ENCODE measurements at regions not wholly inside any gene's neighbourhood (a gene's known extent, or its start where the extent isn't known, plus 50 kb on each side); places are given as distances from the start of the nearest gene placed in this dataset.

GRCh38 chr16:50863644-50864144 is 121.8 kb downstream of the CYLD start:
- Histone ChIP-seq H2BK12ac (ENCODE audit: low read depth, low read length) (0 out of 2 replicates have a peak overlapping the region, but pooled peaks have one; percentile 50), H2BK120ac (replicated peaks; ENCODE audit: low read depth, low read length) (no peak overlapping the region), H2AK5ac (ENCODE audit: low read depth, low read length) (0 out of 2 replicates have a peak overlapping the region, but pooled peaks have one; percentile 82), H3K9me3 (ENCODE audit: insufficient read depth in 2 of 2, low read depth in 1 of 2, low read length in 1 of 2) (no peaks in the 10 kb centered on the region), H4K8ac (ENCODE audit: extremely low read depth, insufficient read depth, low read length) (no peak overlapping the region), H4K20me1 (replicated peaks in 1 of 2; ENCODE audit: control insufficient read depth in 1 of 2, insufficient read depth in 2 of 2, low read length in 2 of 2) (no peaks in the 10 kb centered on the region), H3K9ac (replicated peaks in 1 of 4; ENCODE audit: extremely low read depth in 1 of 4, low read depth in 3 of 4, low read length in 3 of 4) (no peak overlapping the region), H3K4me2 (ENCODE audit: insufficient read depth in 1 of 2, low read depth in 2 of 2, low read length in 2 of 2) (no peak overlapping the region), H4K5ac (ENCODE audit: insufficient read length, low read depth, low read length) (no peak overlapping the region), H2BK15ac (ENCODE audit: low read length) (no peak overlapping the region), H3K23me2 (ENCODE audit: low read depth, low read length) (no peaks in the 10 kb centered on the region), H3K4ac (replicated peaks; ENCODE audit: insufficient read length, low read depth, low read length) (no peak overlapping the region), H2AFZ (ENCODE audit: low read length) (no peak overlapping the region), H2BK5ac (ENCODE audit: low read depth, low read length) (0 out of 2 replicates have a peak overlapping the region, but pooled peaks have one; percentile 52), H3K79me1 (ENCODE audit: low read depth, low read length) (no peaks in the 10 kb centered on the region), H3K23ac (ENCODE audit: insufficient read length) (no peak overlapping the region), H3K79me2 (ENCODE audit: control insufficient read depth in 1 of 2, insufficient read depth in 2 of 2, low read length in 2 of 2) (no peaks in the 10 kb centered on the region), H3K14ac (ENCODE audit: insufficient read length) (no peak overlapping the region), H2BK20ac (ENCODE audit: low read length) (no peak overlapping the region), H3K18ac (ENCODE audit: extremely low read depth, low read length) (no peak overlapping the region), H3K56ac (replicated peaks; ENCODE audit: insufficient read length, low read depth, low read length) (no peak overlapping the region), H3K27ac (ENCODE audit: low read depth, low read length) (no peak overlapping the region), H3K4me1 (replicated peaks in 1 of 4; ENCODE audit: control insufficient read depth in 3 of 4, insufficient read depth in 4 of 4, low read length in 3 of 4) (no peaks in the 10 kb centered on the region), H4K91ac (replicated peaks; ENCODE audit: insufficient read length, low read length) (no peak overlapping the region), H3K4me3 (ENCODE audit: extremely low read depth in 1 of 4, insufficient read depth in 2 of 4, low read depth in 3 of 4, low read length in 4 of 4) (no peak overlapping the region), H3K27me3 (replicated peaks in 1 of 4; ENCODE audit: control insufficient read depth in 3 of 4, extremely low read depth in 1 of 4, insufficient read depth in 3 of 4, low read length in 3 of 4) (no peaks in the 10 kb centered on the region), H3K36me3 (ENCODE audit: control insufficient read depth in 2 of 4, insufficient read depth in 4 of 4, low read length in 3 of 4) (no peaks in the 10 kb centered on the region)
- DNase-seq (ENCODE audit: low read depth in 1 of 2, low spot score in 2 of 2): peak in 1 of 2 experiments; percentile 45
- FAIRE-seq: peak; percentile 57
- ChIA-PET POLR2A (ENCODE audit: partially characterized antibody) (no interaction called here), CTCF (ENCODE audit: partially characterized antibody) (no interaction called here)
- 84% methylated on average over 8 of the region's 8 CpGs; no CpG with 5 or more reads in 1 of the 2 experiments for WGBS, 2 experiments (ENCODE audit: extremely low coverage in 1 of 2, insufficient coverage in 1 of 2, insufficient read length in 1 of 2, insufficient replicate concordance in 2 of 2, low coverage in 1 of 2, low lambda C conversion rate in 2 of 2, missing lambda C conversion rate in 1 of 2)
- TF ChIP-seq, protein P1, sequence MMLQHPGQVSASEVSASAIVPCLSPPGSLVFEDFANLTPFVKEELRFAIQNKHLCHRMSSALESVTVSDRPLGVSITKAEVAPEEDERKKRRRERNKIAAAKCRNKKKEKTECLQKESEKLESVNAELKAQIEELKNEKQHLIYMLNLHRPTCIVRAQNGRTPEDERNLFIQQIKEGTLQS (IDR thresholded peaks at IDR 0.05; ENCODE audit: insufficient read depth, low read depth, low read length): no peak
- no peak for TF ChIP-seq SIX5 (IDR thresholded peaks at IDR 0.05; ENCODE audit: low read depth, low read length)
- no peak for TF ChIP-seq ATF2 (IDR thresholded peaks at IDR 0.05; ENCODE audit: low read length)
- no peak for TF ChIP-seq SP4 (IDR thresholded peaks at IDR 0.05; ENCODE audit: low read length)
